HEK293 (cell line): ENCODE measurements at regions not wholly inside any gene's neighbourhood (a gene's known extent, or its start where the extent isn't known, plus 50 kb on each side); places are given as distances from the start of the nearest gene placed in this dataset.

Experiments
- CTCF ChIA-PET: fragments of 350-600 bp; formaldehyde crosslinking; extraction: SDS; loops from one replicate; lab custom pipeline; 2021; ENCODE audit warnings: antibody characterized with exemption; lab: Yijun Ruan, JAX
- POLR2A ChIA-PET: fragments of 300-600 bp; formaldehyde crosslinking; extraction: SDS; loops from one replicate; lab custom pipeline; 2020; ENCODE audit warnings: antibody characterized with exemption, inconsistent platforms; lab: Yijun Ruan, JAX
- H3K27ac ChIP-seq: fragments of 200-500 bp; sonication (Bioruptor generic); 2 replicates; pipeline ENCODE4 v1.5.1; 2014; ENCODE audit warnings: low read depth, low read length, control low read depth, inconsistent platforms; ENCODE audit errors: extremely low read depth
- H3K36me3 ChIP-seq, 2 experiments: fragments of 200-500 bp in 1 of 2; sonication (Bioruptor generic) in 1 of 2; 1 replicate in 1 of 2; 2 replicates in 1 of 2; pipeline ENCODE4 v1.5.1; 2014 to 2017; ENCODE audit warnings: inconsistent platforms in 2 of 2, low read length in 2 of 2; ENCODE audit not compliant: control insufficient read depth in 2 of 2, insufficient read depth in 1 of 2
- H3K4me1 ChIP-seq: fragments of 200-500 bp; sonication (Bioruptor generic); 2 replicates; pipeline ENCODE4 v1.5.1; 2014; ENCODE audit warnings: mild to moderate bottlenecking, low read length, inconsistent platforms; ENCODE audit not compliant: control insufficient read depth, insufficient read depth
- H3K4me3 ChIP-seq: 2 replicates; pipeline ENCODE4 v1.5.1; 2011; ENCODE audit warnings: low read depth, mild to moderate bottlenecking, control low read depth, low read length, moderate library complexity
- H3K9me3 ChIP-seq: fragments of 200-500 bp; sonication (Bioruptor generic); 2 replicates; pipeline ENCODE4 v1.5.1; 2014; ENCODE audit warnings: low read depth, low read length, inconsistent platforms; ENCODE audit not compliant: control insufficient read depth, insufficient read depth
- FEZF1 ChIP-seq: fragments of 450-650 bp; formaldehyde crosslinking; IDR thresholded peaks from 2 replicates; pipeline ENCODE4 v1.5.1; 2016; ENCODE audit warnings: missing biosample characterization, missing genetic modification characterization
- GLIS1 ChIP-seq: fragments of 450-650 bp; formaldehyde crosslinking; IDR thresholded peaks from 2 replicates; pipeline ENCODE4 v1.5.1; 2016; ENCODE audit warnings: missing biosample characterization, missing genetic modification characterization
- IKZF3 ChIP-seq: fragments of 450-650 bp; IDR thresholded peaks from 2 replicates; pipeline ENCODE4 v1.5.0; 2018; ENCODE audit warnings: missing biosample characterization, mild to moderate bottlenecking, missing genetic modification characterization, moderate library complexity
- KLF1 ChIP-seq: fragments of 450-650 bp; formaldehyde crosslinking; IDR thresholded peaks from 2 replicates; pipeline ENCODE4 v1.5.1; 2016; ENCODE audit warnings: missing biosample characterization, missing genetic modification characterization
- OSR2 ChIP-seq: fragments of 450-650 bp; formaldehyde crosslinking; IDR thresholded peaks from 2 replicates; pipeline ENCODE4 v1.5.1; 2016; ENCODE audit warnings: missing biosample characterization, missing genetic modification characterization
- PRDM1 ChIP-seq: fragments of 450-650 bp; formaldehyde crosslinking; IDR thresholded peaks from 2 replicates; pipeline ENCODE4; 2016; ENCODE audit warnings: missing biosample characterization, missing genetic modification characterization
- TCF7L2 ChIP-seq: IDR thresholded peaks from 2 replicates; pipeline ENCODE4 v1.6.1; 2011; ENCODE audit warnings: low read depth, mild to moderate bottlenecking, inconsistent platforms, low read length, moderate library complexity, borderline replicate concordance
- TRIM28 ChIP-seq: IDR thresholded peaks from 2 replicates; pipeline ENCODE4 v1.6.1; 2011; ENCODE audit warnings: low read length, control low read depth, borderline replicate concordance
- WT1 ChIP-seq: fragments of 450-650 bp; formaldehyde crosslinking; IDR thresholded peaks from 2 replicates; pipeline ENCODE4 v1.5.1; 2016; ENCODE audit warnings: missing biosample characterization, missing genetic modification characterization
- ZBTB17 ChIP-seq: fragments of 450-650 bp; formaldehyde crosslinking; IDR thresholded peaks from 2 replicates; pipeline ENCODE4 v1.5.1; 2016; ENCODE audit warnings: missing biosample characterization, missing genetic modification characterization
- ZBTB48 ChIP-seq: fragments of 450-650 bp; formaldehyde crosslinking; IDR thresholded peaks from 2 replicates; pipeline ENCODE4 v1.5.1; 2016; ENCODE audit warnings: missing biosample characterization, missing genetic modification characterization
- ZFHX2 ChIP-seq: fragments of 450-650 bp; formaldehyde crosslinking; conservative IDR thresholded peaks from 2 replicates; pipeline ENCODE4 v1.5.1; 2016; ENCODE audit warnings: missing biosample characterization, missing genetic modification characterization
- ZNF214 ChIP-seq: fragments of 450-650 bp; formaldehyde crosslinking; IDR thresholded peaks from 2 replicates; pipeline ENCODE4 v1.5.1; 2017; ENCODE audit warnings: missing biosample characterization, mild to moderate bottlenecking, missing genetic modification characterization, borderline replicate concordance
- ZNF335 ChIP-seq: fragments of 450-650 bp; formaldehyde crosslinking; conservative IDR thresholded peaks from 2 replicates; pipeline ENCODE4 v1.5.1; 2016; ENCODE audit warnings: missing biosample characterization, missing genetic modification characterization
- ZNF341 ChIP-seq: fragments of 450-650 bp; formaldehyde crosslinking; IDR thresholded peaks from 2 replicates; pipeline ENCODE4; 2016; ENCODE audit warnings: low read depth, missing biosample characterization, missing genetic modification characterization
- ZNF394 ChIP-seq: fragments of 450-650 bp; formaldehyde crosslinking; IDR thresholded peaks from 2 replicates; pipeline ENCODE4 v1.5.1; 2016; ENCODE audit warnings: missing biosample characterization, missing genetic modification characterization, mild to moderate bottlenecking, moderate library complexity, borderline replicate concordance
- ZNF571 ChIP-seq: fragments of 450-650 bp; formaldehyde crosslinking; IDR thresholded peaks from 2 replicates; pipeline ENCODE4 v1.5.0; 2017; ENCODE audit warnings: missing biosample characterization, missing genetic modification characterization
- ZNF585B ChIP-seq: fragments of 450-650 bp; formaldehyde crosslinking; IDR thresholded peaks from 2 replicates; pipeline ENCODE4 v1.5.1; 2016; ENCODE audit warnings: missing biosample characterization, missing genetic modification characterization
- ZNF768 ChIP-seq: fragments of 450-650 bp; formaldehyde crosslinking; IDR thresholded peaks from 2 replicates; pipeline ENCODE4 v1.5.1; 2018; ENCODE audit warnings: missing biosample characterization, mild to moderate bottlenecking, missing genetic modification characterization
- ZNF843 ChIP-seq: fragments of 450-650 bp; formaldehyde crosslinking; IDR thresholded peaks from 2 replicates; pipeline ENCODE4 v1.5.1; 2016; ENCODE audit warnings: missing biosample characterization, missing genetic modification characterization
- TF ChIP-seq, protein P1 (sequence below): fragments of 450-650 bp; formaldehyde crosslinking; IDR thresholded peaks from 2 replicates; pipeline ENCODE4 v1.5.1; 2017; ENCODE audit warnings: missing biosample characterization, missing genetic modification characterization
- TF ChIP-seq, protein P2 (sequence below): fragments of 450-650 bp; formaldehyde crosslinking; optimal IDR thresholded peaks from 2 replicates; pipeline ENCODE3; 2016; ENCODE audit warnings: missing biosample characterization, mild to moderate bottlenecking, missing genetic modification characterization
- TF ChIP-seq, protein P3 (sequence below): fragments of 450-650 bp; formaldehyde crosslinking; IDR thresholded peaks from 2 replicates; pipeline ENCODE4 v1.5.1; 2016; ENCODE audit warnings: missing biosample characterization, missing genetic modification characterization
- TF ChIP-seq, protein P4 (sequence below): fragments of 450-650 bp; formaldehyde crosslinking; IDR thresholded peaks from 2 replicates; pipeline ENCODE4 v1.5.1; 2017; ENCODE audit warnings: missing biosample characterization, missing genetic modification characterization
- TF ChIP-seq, protein P5 (sequence below): fragments of 450-650 bp; formaldehyde crosslinking; IDR thresholded peaks from 2 replicates; pipeline ENCODE4 v1.5.1; 2016; ENCODE audit warnings: missing biosample characterization, missing genetic modification characterization

DNA sequence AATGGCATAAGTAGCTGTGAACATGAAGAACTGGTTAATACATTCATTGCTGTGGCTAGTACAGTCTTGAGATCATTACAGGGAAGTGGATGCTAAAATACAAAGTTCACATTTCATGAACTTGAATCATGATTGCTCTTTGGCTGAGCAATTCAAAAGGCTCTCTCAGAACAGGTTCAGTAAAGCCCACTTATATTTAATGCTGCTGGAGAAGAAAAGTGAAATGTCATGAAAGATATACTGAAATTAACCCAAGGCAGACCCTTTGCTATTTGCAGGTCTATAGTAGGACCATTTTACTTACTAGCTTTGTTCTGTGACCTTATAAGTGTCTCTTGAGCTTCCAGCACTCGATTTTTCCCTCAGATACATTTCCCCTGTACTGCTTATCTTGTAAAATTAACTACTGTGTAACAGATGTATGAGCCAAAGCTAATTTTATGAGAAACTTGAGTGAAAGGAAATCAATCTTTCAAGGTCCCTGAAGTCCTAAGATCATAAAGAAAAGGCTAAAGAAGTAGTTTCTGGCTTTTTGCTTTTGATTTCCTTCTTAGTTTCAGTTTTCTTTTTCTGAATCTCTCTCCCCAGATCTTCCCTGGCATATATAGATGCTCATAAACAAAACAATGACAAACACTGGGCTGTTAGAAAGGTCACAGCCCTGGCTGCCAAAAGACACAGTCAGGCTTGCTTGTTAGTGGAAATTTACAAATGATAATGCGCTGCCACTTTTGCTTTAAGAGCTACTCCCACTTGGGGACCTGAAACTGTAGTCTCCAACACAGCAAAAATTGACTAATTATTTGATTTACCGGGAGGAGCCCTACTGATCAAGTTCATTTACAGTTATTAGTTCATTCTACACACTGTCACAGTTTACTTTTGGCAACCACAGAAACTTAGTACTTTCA is 132.7 kb upstream of the XPO1 start:
- Histone ChIP-seq H3K9me3 (no peaks in the 10 kb centered on the region), H3K36me3 (no peaks in the 10 kb centered on the region), H3K4me1 (peaks cover 9% of the 10 kb centered on the region), H3K4me3 (no peak overlapping the region), H3K27ac (peak overlapping the region; percentile 58)
- CTCF ChIA-PET, result interaction anchor here (0.5 to 1.3 kb wide), 5 partner anchors 9 to 48 kb away, joined by 3 to 5 read pairs (median 3); no protein-coding TSS in a partner anchor
- POLR2A ChIA-PET, result no interaction called here
- TF ChIP-seq WT1 (0 out of 2 replicates have a peak, but pooled peaks have one; percentile 20), ZBTB48 (tag by site-specific recombination) (no peak), ZFHX2 (tag by site-specific recombination) (no peak), PRDM1 (tag by site-specific recombination) (peak; percentile 50; the same call in 1 of the 2 replicates), ZNF843 (tag by site-specific recombination) (peak; percentile 55; the same call in 1 of the 2 replicates), ZNF768 (tag by site-specific recombination) (no peak), ZBTB17 (tag by site-specific recombination) (peak; percentile 74), FEZF1 (tag by site-specific recombination) (peak; percentile 94), TRIM28 (peak; percentile 42), ZNF335 (peak; percentile 50; the same call in 1 of the 2 replicates), ZNF394 (tag by site-specific recombination) (0 out of 2 replicates have a peak, but pooled peaks have one; percentile 28), KLF1 (tag by site-specific recombination) (no peak), ZNF341 (tag by site-specific recombination) (no peak), OSR2 (tag by site-specific recombination) (peak; percentile 41; the same call in 1 of the 2 replicates), GLIS1 (tag by site-specific recombination) (no peak), ZNF214 (no peak), ZNF585B (tag by site-specific recombination) (no peak), IKZF3 (tag by site-specific recombination) (0 out of 2 replicates have a peak, but pooled peaks have one; percentile 19), TCF7L2 (peak; percentile 33; the same call in 1 of the 2 replicates), ZNF571 (tag by site-specific recombination) (no peak)
- TF ChIP-seq, protein P1, sequence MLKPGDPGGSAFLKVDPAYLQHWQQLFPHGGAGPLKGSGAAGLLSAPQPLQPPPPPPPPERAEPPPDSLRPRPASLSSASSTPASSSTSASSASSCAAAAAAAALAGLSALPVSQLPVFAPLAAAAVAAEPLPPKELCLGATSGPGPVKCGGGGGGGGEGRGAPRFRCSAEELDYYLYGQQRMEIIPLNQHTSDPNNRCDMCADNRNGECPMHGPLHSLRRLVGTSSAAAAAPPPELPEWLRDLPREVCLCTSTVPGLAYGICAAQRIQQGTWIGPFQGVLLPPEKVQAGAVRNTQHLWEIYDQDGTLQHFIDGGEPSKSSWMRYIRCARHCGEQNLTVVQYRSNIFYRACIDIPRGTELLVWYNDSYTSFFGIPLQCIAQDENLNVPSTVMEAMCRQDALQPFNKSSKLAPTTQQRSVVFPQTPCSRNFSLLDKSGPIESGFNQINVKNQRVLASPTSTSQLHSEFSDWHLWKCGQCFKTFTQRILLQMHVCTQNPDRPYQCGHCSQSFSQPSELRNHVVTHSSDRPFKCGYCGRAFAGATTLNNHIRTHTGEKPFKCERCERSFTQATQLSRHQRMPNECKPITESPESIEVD (tag by site-specific recombination), result peak; percentile 97
- TF ChIP-seq, protein P2, sequence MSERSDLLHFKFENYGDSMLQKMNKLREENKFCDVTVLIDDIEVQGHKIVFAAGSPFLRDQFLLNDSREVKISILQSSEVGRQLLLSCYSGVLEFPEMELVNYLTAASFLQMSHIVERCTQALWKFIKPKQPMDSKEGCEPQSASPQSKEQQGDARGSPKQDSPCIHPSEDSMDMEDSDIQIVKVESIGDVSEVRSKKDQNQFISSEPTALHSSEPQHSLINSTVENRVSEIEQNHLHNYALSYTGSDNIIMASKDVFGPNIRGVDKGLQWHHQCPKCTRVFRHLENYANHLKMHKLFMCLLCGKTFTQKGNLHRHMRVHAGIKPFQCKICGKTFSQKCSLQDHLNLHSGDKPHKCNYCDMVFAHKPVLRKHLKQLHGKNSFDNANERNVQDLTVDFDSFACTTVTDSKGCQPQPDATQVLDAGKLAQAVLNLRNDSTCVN (tag by site-specific recombination), result no peak
- TF ChIP-seq, protein P3, sequence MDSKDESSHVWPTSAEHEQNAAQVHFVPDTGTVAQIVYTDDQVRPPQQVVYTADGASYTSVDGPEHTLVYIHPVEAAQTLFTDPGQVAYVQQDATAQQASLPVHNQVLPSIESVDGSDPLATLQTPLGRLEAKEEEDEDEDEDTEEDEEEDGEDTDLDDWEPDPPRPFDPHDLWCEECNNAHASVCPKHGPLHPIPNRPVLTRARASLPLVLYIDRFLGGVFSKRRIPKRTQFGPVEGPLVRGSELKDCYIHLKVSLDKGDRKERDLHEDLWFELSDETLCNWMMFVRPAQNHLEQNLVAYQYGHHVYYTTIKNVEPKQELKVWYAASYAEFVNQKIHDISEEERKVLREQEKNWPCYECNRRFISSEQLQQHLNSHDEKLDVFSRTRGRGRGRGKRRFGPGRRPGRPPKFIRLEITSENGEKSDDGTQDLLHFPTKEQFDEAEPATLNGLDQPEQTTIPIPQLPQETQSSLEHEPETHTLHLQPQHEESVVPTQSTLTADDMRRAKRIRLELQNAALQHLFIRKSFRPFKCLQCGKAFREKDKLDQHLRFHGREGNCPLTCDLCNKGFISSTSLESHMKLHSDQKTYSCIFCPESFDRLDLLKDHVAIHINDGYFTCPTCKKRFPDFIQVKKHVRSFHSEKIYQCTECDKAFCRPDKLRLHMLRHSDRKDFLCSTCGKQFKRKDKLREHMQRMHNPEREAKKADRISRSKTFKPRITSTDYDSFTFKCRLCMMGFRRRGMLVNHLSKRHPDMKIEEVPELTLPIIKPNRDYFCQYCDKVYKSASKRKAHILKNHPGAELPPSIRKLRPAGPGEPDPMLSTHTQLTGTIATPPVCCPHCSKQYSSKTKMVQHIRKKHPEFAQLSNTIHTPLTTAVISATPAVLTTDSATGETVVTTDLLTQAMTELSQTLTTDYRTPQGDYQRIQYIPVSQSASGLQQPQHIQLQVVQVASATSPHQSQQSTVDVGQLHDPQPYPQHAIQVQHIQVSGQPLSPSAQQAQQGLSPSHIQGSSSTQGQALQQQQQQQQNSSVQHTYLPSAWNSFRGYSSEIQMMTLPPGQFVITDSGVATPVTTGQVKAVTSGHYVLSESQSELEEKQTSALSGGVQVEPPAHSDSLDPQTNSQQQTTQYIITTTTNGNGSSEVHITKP (tag by site-specific recombination), result peak; percentile 72
- TF ChIP-seq, protein P4, sequence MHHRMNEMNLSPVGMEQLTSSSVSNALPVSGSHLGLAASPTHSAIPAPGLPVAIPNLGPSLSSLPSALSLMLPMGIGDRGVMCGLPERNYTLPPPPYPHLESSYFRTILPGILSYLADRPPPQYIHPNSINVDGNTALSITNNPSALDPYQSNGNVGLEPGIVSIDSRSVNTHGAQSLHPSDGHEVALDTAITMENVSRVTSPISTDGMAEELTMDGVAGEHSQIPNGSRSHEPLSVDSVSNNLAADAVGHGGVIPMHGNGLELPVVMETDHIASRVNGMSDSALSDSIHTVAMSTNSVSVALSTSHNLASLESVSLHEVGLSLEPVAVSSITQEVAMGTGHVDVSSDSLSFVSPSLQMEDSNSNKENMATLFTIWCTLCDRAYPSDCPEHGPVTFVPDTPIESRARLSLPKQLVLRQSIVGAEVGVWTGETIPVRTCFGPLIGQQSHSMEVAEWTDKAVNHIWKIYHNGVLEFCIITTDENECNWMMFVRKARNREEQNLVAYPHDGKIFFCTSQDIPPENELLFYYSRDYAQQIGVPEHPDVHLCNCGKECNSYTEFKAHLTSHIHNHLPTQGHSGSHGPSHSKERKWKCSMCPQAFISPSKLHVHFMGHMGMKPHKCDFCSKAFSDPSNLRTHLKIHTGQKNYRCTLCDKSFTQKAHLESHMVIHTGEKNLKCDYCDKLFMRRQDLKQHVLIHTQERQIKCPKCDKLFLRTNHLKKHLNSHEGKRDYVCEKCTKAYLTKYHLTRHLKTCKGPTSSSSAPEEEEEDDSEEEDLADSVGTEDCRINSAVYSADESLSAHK (tag by site-specific recombination), result 0 out of 2 replicates have a peak, but pooled peaks have one; percentile 22
- TF ChIP-seq, protein P5, sequence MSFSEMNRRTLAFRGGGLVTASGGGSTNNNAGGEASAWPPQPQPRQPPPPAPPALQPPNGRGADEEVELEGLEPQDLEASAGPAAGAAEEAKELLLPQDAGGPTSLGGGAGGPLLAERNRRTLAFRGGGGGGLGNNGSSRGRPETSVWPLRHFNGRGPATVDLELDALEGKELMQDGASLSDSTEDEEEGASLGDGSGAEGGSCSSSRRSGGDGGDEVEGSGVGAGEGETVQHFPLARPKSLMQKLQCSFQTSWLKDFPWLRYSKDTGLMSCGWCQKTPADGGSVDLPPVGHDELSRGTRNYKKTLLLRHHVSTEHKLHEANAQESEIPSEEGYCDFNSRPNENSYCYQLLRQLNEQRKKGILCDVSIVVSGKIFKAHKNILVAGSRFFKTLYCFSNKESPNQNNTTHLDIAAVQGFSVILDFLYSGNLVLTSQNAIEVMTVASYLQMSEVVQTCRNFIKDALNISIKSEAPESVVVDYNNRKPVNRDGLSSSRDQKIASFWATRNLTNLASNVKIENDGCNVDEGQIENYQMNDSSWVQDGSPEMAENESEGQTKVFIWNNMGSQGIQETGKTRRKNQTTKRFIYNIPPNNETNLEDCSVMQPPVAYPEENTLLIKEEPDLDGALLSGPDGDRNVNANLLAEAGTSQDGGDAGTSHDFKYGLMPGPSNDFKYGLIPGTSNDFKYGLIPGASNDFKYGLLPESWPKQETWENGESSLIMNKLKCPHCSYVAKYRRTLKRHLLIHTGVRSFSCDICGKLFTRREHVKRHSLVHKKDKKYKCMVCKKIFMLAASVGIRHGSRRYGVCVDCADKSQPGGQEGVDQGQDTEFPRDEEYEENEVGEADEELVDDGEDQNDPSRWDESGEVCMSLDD (tag by site-specific recombination), result no peak
